Stimulated activated CD4-positive, alpha-beta T cell treated with anti-CD3 and anti-CD28 coated beads, Interleukin-12 subunit alpha, Interleukin-12 subunit beta, amount 100 ng/mL, for 48 hours (primary cell): ENCODE measurements at regions not wholly inside any gene's neighbourhood (a gene's known extent, or its start where the extent isn't known, plus 50 kb on each side); places are given as distances from the start of the nearest gene placed in this dataset.
"Not testable (repeated sequence)": the region's sequence is repeated elsewhere in the genome, so short reads cannot be mapped to it uniquely, and the experiment has no call there.

Experiments
- DNase-seq, 3 donors: peaks; one replicate each; pipeline ENCODE4 v3.0.0-alpha.2; 2020; ENCODE audit warnings: low read depth in 2 of 3, low spot score in 1 of 3

DNA sequence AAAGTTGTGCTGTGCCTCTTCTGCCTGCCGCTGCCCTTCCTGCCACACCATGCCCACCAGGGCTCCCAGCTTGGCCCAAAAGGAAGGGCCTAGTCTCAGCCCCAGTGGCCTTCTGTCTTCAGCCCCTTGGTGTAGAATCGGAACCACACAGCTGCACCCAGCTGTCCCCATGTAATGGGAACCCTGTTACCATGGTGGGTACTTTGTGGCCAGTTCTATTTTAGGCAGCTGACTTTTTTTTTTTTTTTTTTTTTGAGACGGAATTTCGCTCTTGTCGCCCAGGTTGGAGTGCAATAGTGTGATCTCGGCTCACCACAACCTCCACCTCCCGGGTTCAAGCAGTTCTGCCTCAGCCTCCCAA, 163.3 kb upstream of the GSE1 start:
- DNase-seq, result no peak

DNA sequence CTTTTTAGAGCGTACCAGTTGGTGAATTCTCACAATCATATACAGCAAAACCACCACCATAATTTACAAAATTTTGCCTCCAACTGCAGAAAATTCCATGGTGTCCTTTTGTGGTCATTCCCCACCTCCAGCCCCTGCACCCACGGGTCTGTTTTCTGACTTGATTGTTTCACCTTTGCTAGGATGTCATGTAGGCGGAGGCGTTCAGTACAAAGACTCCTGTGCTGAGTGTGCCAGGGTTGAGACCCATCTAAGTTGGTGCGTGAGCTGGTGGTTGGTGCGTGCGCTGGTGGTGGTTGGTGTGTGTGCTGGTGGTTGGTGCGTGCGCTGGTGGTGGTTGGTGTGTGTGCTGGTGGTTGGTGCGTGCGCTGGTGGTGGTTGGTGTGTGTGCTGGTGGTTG, 162.0 kb upstream of the GSE1 start:
- DNase-seq, result not testable (repeated sequence)

DNA sequence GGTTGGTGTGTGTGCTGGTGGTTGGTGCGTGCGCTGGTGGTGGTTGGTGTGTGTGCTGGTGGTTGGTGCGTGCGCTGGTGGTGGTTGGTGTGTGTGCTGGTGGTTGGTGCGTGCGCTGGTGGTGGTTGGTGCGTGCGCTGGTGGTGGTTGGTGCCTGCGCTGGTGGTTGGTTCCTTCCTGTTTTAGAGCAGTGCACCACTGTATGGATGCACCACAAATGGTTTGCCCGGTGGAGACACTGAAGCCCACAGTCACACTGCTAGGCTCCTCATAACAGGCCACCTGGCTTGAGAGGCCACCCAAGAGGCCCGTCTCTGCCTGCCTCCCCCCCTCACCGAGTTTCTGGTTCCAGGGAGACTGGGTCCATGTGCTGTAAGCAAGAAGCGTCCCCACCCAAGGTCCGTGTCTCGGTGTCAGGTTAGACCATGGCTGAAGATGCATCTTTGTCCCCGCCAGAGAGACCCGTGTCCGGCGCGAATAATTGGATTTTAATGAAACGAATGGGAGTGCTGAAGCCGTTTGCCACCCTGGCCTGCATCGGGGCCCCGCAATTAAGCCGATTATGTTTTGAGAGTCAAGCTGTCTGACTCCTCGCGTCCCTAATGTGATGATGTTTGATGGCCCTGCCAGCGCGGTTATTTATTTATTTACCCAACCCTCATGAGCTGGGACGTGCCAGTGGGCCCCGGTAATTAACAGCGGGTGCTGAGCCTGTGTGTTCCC, 161.3 kb upstream of the GSE1 start:
- DNase-seq, result no peak

DNA sequence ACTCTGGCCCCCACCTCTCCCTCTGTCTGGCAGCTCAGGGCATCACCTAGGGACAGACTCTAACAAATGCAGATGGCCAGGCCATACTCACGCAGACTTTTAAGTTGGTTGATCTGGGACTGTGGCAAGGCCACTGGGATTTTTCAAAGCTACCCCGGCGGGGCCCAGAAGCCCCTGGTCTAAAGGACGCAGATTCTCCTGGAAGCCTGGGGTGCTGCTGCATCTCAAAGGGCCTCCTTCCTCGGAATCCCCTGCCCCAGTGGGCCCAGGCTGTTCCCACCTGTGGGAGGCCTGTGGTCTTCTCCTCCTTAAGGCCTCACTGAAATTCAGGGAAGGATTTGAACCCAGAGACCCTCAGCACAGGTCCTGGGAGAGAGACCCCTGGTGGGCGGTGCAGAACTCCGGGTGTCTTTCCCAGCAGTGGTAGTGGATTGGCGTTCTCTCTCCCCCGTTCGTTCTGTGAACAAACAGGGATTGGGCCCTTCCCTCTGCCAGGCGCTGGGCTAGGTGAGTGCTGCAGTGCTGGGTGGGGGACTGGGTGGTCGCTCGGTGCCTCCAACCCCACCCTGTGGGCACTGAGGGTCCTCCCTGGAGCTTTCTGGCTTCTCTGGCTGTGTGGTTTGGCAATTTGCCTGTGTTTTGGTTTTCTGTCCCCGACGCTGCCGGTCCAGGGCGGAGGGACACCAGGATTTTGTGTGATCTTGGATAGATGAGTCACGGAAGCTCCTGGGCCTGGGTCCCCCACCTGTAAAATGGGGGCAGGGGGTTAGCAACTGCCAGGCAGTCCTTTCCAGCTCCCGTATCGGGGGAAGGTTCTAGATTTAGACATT, 160.5 kb upstream of the GSE1 start:
- no peak for DNase-seq

- no peak for DNase-seq
These were observed 159.9 kb upstream of the GSE1 start for GRCh38 chr16:85453194-85453678.

DNA sequence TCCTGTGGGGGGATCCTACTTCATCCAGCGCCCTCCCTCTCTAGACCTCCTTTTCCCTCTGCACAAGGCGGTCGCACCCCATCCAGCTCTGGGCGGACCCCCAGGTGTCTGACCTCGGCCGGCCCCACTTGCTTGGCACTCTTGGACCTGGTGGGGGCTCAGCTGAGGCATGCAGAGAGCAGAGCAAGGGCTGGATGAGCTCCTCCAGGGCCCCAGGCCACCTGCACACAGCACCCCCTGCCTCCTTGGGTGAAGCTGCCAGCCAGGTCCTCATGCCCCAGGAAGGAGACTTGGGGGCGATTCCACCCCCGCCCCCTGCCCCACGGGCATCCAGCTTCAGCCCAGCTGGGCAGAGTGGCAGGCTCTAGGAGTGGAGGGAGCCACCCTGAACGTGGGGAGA, 159.4 kb upstream of the GSE1 start:
- DNase-seq, result no peak

DNA sequence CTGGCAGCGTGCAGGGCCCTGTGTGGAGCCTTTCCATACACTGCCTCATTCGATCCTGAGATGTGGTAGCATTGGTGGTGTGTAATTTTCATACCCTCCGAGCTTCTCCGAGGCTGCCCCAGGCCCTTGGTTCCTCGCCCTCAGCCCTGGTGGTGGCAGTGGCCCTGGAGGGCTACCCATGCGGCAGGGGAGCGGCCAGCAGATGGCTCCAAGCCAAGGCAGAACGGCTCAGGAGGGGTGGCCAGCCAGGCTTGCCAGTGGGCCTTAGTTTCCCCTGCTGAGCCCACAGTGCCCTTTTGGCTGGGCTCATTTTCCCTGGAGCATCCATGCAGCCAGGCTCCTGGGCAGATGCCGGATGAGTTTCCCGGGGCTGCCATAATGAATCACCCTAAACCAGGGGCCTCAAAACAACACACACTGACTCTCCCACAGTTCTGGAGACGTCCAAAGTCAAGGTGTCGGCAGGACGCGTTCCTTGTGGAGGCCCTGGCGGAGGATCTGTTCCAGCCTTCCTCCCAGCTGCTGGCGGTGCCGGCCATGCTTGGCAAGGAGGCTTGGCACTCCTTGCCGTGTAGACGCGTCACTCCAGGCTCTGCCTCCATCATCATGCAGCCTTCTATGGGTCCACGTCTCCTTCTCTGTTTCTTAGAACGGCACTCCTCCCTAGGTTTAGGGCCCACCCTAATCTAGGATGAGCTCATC, 158.8 kb upstream of the GSE1 start:
- no peak for DNase-seq

- no peak for DNase-seq
These were observed 157.6 kb upstream of the GSE1 start for GRCh38 chr16:85455534-85455933.

DNA sequence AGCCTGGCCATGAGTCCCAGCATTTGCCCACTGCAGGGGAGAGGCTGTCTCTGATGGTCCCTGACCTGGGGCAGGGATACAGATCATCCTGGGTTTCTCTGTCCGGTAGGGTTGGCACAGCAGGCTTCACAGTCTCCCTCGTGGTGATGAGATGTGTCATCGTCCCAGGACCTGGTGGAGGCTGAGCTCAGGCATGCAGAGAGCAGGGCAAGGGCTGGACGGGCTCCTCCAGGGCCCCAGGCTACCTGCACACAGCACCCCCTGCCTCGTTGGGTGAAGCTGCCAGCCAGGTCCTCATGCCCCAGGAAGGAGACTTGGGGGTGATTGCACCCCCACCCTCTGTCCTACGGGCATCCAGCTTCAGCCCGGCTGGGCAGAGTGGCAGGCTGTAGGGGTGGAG, 155.8 kb upstream of the GSE1 start:
- DNase-seq, result no peak

DNA sequence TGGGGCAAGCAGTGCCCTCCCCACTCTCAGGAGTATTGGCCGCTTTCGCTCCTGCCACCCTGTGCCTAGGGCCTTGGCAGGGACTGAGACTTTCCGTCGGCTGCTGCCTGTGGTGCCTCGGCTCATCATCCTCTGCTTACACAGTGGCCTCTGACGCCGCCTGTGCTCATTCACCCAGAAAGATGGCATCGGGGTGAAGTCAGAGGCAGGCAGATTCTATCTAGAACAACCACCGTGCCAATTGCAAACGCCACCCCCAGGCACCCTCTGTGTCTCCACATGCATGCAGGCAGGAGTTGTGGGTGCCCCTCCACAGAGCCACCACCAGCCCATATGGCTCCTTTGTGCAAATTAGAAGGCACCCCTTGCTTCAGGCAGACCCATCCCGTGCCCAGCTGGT, 154.2 kb upstream of the GSE1 start:
- DNase-seq, result no peak

DNA sequence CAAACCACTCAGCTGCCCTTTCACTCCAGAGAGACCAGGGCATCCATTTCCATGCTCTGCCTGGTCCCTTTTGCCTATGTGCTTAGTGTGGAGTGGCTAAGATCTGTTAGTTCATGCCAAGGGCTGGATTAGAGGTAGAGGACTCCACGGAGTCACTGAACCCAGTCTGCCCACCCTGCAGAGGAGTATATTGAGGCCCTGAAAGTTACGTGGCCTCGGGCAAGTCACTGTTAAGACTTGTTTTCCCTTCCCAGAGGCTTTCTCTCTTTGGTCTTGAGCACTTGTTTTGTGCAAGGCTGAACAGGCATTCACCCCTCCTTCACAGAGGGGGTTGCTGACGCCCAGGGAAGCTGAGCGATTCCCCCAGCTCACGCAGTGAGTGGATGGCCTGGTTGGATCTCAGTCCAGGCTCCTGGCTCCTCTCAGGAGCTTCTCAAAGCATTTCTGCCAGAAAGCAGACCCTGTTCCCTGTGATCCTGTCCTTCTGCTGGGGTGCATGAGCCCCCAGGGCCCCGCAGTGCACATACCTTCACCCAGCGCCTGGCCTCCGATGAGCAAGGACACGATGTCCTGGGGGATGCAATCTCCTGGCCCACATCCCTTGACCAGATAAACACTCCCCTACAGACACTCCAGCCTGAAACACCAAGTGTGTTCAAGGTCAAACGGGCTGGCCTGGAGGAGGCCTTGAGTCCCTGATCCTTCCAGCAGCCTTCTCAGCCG, 153.4 kb upstream of the GSE1 start:
- DNase-seq, result no peak

DNA sequence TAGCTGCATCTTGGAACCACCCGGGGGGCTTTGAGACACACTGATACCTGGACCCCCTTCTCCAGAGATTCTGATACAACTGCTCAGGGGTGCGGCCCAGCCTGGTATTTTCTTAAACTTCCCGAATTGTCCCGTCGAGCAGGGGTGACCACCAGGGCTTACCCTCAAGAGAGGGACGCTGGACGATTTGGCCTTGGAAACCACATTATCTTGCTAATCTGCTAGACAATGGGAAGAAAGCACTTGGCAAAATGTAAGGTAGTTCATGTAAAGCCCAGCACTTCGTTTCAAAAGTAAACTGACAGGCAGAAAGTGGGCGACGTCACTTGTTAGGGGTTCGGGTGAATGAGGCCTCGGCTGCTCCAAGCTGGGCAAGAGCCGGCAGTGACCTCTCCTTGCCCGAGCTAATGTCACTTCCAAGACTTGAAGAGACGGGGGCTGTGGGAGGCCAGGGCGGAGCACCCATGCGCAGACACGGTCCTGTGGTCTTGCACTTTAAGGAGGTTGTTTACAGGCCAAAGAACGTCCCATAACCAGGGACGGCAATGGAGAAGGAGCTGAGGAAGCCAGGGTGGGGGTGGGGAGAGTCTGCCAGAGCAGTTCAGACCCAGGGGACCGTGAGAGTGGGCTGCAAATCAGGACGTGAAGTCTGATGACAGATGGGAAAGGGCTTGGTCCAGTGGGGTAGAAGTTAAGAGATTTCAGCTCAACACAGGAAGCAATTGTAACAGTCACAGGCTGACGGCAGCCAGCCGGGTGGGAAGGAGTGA, 152.7 kb upstream of the GSE1 start:
- no peak for DNase-seq

GRCh38 chr16:85461022-85461813, 151.9 kb upstream of the GSE1 start:
- no peak for DNase-seq

GRCh38 chr16:85461814-85462713, 151.1 kb upstream of the GSE1 start:
- DNase-seq, result no peak

DNA sequence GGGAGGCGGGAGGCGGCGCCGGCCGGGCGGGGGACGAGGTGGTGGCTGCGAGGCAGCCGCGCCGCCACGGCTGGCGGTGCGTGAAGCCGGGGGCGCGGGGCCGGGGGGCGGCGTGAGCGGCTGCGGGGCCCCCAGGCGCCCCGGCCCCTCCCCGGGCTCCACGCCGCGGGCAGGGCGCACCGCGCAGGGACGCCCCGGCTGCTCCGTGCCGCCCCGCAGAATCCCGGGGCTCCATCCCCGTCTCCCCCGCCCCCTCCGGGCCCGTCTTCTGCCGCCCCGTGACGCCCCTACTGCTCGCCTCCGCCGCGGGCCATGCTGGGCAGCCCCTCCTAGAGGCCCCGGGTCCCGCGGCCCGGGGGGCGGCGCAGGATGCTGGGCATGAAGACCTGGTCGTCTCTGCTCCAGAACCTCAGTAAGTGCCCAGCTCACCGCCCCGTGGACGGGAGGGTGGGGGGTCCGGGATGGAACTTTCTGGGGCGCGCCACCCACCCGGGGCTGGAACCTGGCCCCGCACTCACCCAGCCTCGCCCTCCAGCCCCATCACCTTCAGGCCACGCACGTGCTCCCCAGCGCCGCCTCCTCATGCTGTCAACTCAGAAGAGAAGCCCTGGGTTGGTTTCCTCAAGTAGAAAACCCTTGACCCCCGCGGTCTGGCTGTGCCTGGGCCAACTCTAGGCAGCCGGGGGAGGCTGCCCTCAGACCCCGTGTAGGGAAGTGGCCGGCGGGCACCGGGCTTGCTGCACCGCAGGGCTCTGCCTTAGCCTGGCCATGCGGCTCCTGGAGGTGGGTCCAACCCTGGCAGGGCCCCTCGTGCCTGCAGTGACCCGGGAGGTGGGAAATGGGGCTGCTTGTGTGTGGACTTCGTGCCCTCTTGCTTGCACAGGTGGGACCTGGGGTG, 150.2 kb upstream of the GSE1 start:
- DNase-seq, result no peak

- DNase-seq, result no peak
These were observed 149.3 kb upstream of the GSE1 start for GRCh38 chr16:85463672-85464382.
